ENCODE measurements at regions not wholly inside any gene's neighbourhood (a gene's known extent, or its start where the extent isn't known, plus 50 kb on each side); places are given as distances from the start of the nearest gene placed in this dataset.

DNA sequence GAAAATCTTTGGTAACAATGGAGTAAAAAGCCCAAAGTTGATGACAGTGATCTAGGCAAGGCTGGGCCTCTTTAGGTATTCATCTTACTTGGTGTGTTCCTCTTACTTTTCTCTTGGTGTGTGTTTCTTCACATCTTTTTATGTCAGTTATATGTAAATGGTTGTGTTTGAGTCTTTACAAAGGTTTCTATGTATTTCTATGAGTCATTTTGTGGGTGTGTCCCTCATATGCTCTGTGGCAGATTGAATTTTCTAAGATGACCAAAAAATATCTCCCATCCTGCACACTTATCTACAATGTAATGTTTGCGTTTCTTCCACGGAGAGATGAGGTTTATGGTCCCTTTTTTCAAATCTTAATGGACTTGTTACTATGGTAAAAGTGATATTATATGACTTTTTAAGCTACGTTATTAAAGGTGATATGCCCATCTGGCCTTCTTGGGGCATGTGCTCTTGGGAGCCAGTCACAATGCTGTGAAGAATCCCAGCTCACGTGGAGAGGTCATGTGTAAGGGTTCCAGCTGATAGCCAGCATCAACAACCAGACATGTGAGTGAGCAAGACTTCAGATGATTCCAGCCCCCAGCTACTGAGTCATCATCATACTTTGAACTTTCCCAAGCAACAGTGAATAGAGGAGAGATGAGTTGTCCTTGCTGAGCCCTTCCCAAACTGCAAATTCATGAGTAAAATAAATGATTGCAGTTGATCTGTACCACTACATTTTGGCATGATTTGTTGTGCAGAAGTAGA is 126.9 kb downstream of the CBLL2 start:
- 22 to 62% (median 31%) methylated on average over 4 of the region's 4 CpGs for WGBS, 3 donors

DNA sequence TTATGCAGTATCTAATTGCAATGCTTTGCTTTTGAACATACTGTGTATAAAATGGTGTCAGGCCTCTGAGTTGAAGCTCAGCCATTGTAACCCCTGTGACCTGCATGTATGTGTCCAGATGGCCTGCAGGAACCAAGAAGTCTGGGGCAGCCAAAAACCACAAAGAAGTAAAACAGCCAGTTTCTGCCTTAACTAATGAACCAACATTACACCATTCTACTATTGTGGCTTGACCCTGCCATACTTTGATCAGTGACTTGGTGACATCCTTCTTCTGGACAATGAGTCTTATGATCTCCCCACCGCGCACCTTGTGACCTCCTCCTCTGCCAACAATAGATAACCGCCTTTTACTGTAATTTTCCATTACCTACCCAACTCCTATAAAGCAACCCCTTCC is 131.6 kb downstream of the CBLL2 start:
- no peaks in the 10 kb centered on the region for H3K27me3 ChIP-seq (ENCODE audit: control insufficient read depth in 3 of 3, insufficient read depth in 3 of 3, low read length in 3 of 3)
- H3K9me3 ChIP-seq (ENCODE audit: control insufficient read depth in 2 of 2, insufficient read depth in 1 of 2, low read depth in 1 of 2, low read length in 1 of 2), result no peaks in the 10 kb centered on the region
- DNase-seq (no peak), FAIRE-seq (no peak)
- H3K27ac ChIP-seq (ENCODE audit: low read depth in 1 of 3, low read length in 2 of 3), result no peak overlapping the region
- no peaks in the 10 kb centered on the region for H3K4me1 ChIP-seq (ENCODE audit: control insufficient read depth in 3 of 3, insufficient read depth in 2 of 3, low read depth in 1 of 3, low read length in 2 of 3)
- H3K36me3 ChIP-seq (ENCODE audit: control insufficient read depth in 3 of 3, insufficient read depth in 2 of 3, low read depth in 1 of 3, low read length in 3 of 3), result no peaks in the 10 kb centered on the region
- no peak overlapping the region for H3K4me3 ChIP-seq (ENCODE audit: low read depth in 1 of 3, low read length in 3 of 3)
- WGBS, 3 donors, result 83 to 98% (median 90%) methylated on average over 3 of the region's 3 CpGs

More for the DNA sequence above, 126.9 kb downstream of the CBLL2 start:
- Histone ChIP-seq H3K27me3 (ENCODE audit: control insufficient read depth in 3 of 3, insufficient read depth in 3 of 3, low read length in 3 of 3) (no peaks in the 10 kb centered on the region), H3K27ac (ENCODE audit: low read depth in 1 of 3, low read length in 2 of 3) (no peak overlapping the region), H3K4me1 (ENCODE audit: control insufficient read depth in 3 of 3, insufficient read depth in 2 of 3, low read depth in 1 of 3, low read length in 2 of 3) (no peaks in the 10 kb centered on the region), H3K9me3 (ENCODE audit: control insufficient read depth in 2 of 2, insufficient read depth in 1 of 2, low read depth in 1 of 2, low read length in 1 of 2) (no peaks in the 10 kb centered on the region), H3K36me3 (ENCODE audit: control insufficient read depth in 3 of 3, insufficient read depth in 2 of 3, low read depth in 1 of 3, low read length in 3 of 3) (no peaks in the 10 kb centered on the region), H3K4me3 (ENCODE audit: low read depth in 1 of 3, low read length in 3 of 3) (no peak overlapping the region)
- FAIRE-seq, result no peak
- no peak for DNase-seq

DNA sequence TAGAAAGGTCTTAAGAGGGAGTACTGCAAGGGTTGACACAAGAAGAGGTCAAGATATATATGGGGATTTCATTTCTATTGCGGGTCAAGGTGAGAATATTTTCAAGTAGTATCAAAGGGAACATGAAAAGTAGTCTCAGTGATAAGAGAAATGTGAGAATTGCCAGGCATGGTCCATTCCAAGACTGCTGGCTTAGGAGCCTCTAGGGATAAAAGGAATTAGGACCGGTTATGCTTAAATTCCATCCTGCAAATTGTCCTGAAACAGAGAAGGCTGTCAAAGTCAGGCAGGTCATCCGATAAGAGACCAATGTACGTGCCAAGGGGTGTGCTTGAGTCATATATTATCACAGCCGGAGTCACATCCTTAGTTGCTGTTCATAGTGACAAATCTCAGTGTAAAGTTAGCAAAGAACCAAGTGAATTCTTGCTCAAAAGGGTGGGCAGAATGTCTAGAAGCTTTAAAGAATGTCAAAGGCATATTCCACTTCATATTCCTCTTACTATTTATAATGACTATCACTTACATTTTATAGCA is 133.6 kb downstream of the CBLL2 start:
- 69 to 84% (median 71%) methylated on average over 5 of the region's 5 CpGs for WGBS, 3 donors

DNA sequence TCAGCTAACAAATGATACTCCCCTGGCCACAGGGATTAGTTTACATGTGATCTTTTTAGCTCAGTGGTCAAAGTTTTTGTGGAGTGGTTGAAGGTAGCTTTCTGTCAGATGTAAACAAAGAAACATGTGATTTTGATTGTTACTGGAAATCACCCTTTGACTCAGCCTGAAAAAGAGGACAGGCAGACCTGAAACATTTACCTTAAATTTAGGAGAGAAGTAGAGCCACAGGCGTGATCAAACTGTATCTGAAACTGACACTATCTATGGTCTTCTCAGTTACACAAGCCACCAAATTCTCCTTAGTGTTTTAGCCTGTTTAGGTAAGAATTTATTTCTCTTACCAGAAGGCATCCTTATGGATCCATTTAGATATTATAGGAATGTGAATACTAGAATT is 136.7 kb downstream of the CBLL2 start:
- Histone ChIP-seq H3K4me1 (ENCODE audit: control insufficient read depth in 3 of 3, insufficient read depth in 2 of 3, low read depth in 1 of 3, low read length in 2 of 3) (no peaks in the 10 kb centered on the region), H3K27ac (ENCODE audit: low read depth in 1 of 3, low read length in 2 of 3) (no peak overlapping the region), H3K4me3 (ENCODE audit: low read depth in 1 of 3, low read length in 3 of 3) (no peak overlapping the region), H3K9me3 (ENCODE audit: control insufficient read depth in 2 of 2, insufficient read depth in 1 of 2, low read depth in 1 of 2, low read length in 1 of 2) (no peaks in the 10 kb centered on the region), H3K36me3 (ENCODE audit: control insufficient read depth in 3 of 3, insufficient read depth in 2 of 3, low read depth in 1 of 3, low read length in 3 of 3) (no peaks in the 10 kb centered on the region), H3K27me3 (ENCODE audit: control insufficient read depth in 3 of 3, insufficient read depth in 3 of 3, low read length in 3 of 3) (no peaks in the 10 kb centered on the region)
- DNase-seq (no peak), FAIRE-seq (no peak)
- 46 to 79% (median 60%) methylated on average over 1 of the region's 1 CpG for whole genome bisulfite sequencing, 3 donors

More for the DNA sequence above, 133.6 kb downstream of the CBLL2 start:
- Histone ChIP-seq H3K27ac (ENCODE audit: low read depth in 1 of 3, low read length in 2 of 3) (no peak overlapping the region), H3K36me3 (ENCODE audit: control insufficient read depth in 3 of 3, insufficient read depth in 2 of 3, low read depth in 1 of 3, low read length in 3 of 3) (no peaks in the 10 kb centered on the region), H3K4me3 (ENCODE audit: low read depth in 1 of 3, low read length in 3 of 3) (no peak overlapping the region), H3K9me3 (ENCODE audit: control insufficient read depth in 2 of 2, insufficient read depth in 1 of 2, low read depth in 1 of 2, low read length in 1 of 2) (no peaks in the 10 kb centered on the region), H3K27me3 (ENCODE audit: control insufficient read depth in 3 of 3, insufficient read depth in 3 of 3, low read length in 3 of 3) (no peaks in the 10 kb centered on the region), H3K4me1 (ENCODE audit: control insufficient read depth in 3 of 3, insufficient read depth in 2 of 3, low read depth in 1 of 3, low read length in 2 of 3) (no peaks in the 10 kb centered on the region)
- no peak for FAIRE-seq
- no peak for DNase-seq

DNA sequence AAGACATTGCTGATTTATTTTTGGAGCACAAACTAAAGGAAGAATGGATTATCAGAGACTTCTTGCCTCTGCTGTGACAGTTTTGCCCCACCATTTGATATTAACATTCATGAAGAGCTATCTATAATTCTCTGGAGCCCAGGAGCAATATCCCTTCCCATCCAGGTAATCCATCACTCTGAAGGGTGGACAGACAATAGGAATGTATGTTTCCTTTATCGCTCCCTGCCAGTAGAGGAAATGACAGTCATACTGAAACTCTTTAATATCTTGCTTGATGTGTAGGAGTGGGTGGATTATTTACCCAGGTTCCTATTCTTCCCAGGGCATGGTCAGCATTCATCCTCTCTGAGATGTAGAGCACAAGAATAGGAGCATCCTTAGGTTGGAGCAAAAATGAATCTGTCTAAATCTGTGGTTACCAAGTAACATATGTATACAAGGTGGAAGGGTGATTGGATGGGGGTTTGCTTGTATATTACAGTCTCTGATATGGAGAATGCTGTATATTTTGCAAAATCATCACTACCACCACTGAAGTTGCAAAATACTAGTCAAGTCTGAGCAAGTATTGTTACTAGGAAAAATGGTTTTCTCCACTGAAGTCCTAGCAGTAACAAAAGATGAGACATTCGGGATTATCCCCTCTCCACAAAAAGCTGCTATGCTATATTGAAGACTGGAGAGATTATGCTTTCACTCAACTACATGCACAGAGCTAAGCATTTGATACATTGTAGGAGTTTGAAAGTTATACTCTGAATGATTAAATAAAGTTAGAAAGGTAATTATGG is 151.6 kb downstream of the CBLL2 start:
- no peak overlapping the region for H3K4me3 ChIP-seq (ENCODE audit: low read depth in 1 of 3, low read length in 3 of 3)
- H3K27me3 ChIP-seq (ENCODE audit: control insufficient read depth in 3 of 3, insufficient read depth in 3 of 3, low read length in 3 of 3), result no peaks in the 10 kb centered on the region
- WGBS, 3 donors, result 70 to 93% (median 85%) methylated on average over 2 of the region's 2 CpGs
- H3K4me1 ChIP-seq (ENCODE audit: control insufficient read depth in 3 of 3, insufficient read depth in 2 of 3, low read depth in 1 of 3, low read length in 2 of 3), result no peaks in the 10 kb centered on the region
- FAIRE-seq (no peak), DNase-seq (no peak)
- H3K36me3 ChIP-seq (ENCODE audit: control insufficient read depth in 3 of 3, insufficient read depth in 2 of 3, low read depth in 1 of 3, low read length in 3 of 3), result no peaks in the 10 kb centered on the region
- no peaks in the 10 kb centered on the region for H3K9me3 ChIP-seq (ENCODE audit: control insufficient read depth in 2 of 2, insufficient read depth in 1 of 2, low read depth in 1 of 2, low read length in 1 of 2)
- H3K27ac ChIP-seq (ENCODE audit: low read depth in 1 of 3, low read length in 2 of 3), result no peak overlapping the region

DNA sequence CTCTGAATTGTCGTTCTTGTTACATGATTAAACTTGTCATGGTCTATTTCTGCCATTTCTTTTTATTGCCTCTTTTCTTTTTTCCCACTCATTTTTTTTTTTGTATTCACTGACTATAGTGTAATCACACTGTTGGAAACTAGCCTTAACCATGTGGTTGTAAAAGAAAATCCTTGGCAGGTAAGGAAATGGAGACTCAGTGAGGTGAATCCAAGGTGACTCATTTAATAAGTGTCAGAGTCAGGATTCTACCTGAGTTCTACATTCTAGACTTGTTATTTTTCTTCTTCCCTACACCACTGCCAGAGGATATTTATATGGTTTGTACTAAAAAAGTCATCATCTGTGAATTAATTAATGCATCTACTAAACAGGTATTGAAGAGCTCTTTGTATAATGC is 152.2 kb downstream of the CBLL2 start:
- 75 to 91% (median 78%) methylated on average over 1 of the region's 1 CpG for WGBS, 3 donors
- Histone ChIP-seq H3K9me3 (ENCODE audit: control insufficient read depth in 2 of 2, insufficient read depth in 1 of 2, low read depth in 1 of 2, low read length in 1 of 2) (no peaks in the 10 kb centered on the region), H3K27me3 (ENCODE audit: control insufficient read depth in 3 of 3, insufficient read depth in 3 of 3, low read length in 3 of 3) (no peaks in the 10 kb centered on the region), H3K4me1 (ENCODE audit: control insufficient read depth in 3 of 3, insufficient read depth in 2 of 3, low read depth in 1 of 3, low read length in 2 of 3) (no peaks in the 10 kb centered on the region), H3K4me3 (ENCODE audit: low read depth in 1 of 3, low read length in 3 of 3) (no peak overlapping the region), H3K36me3 (ENCODE audit: control insufficient read depth in 3 of 3, insufficient read depth in 2 of 3, low read depth in 1 of 3, low read length in 3 of 3) (no peaks in the 10 kb centered on the region), H3K27ac (ENCODE audit: low read depth in 1 of 3, low read length in 2 of 3) (no peak overlapping the region)
- no peak for DNase-seq
- no peak for FAIRE-seq

DNA sequence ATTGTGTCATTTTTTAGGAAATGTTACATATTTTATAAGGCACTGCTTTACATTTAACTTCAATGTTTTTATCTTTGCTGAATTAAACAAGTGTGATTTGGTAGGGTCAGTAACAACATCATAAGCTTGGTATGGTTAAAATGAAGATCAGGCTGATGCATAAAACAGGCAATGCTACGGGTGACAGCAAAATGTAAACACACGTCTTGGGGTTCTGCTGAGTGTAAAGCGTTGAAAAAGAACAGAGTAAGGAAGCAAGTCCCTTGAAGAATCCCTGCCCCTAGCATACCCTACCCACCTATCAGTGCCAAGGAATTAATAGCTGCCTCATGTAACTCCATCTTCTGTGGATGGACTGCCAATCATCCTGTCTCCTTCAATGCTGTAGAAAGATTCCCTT is 157.0 kb downstream of the CBLL2 start:
- 69 to 92% (median 91%) methylated on average over 3 of the region's 3 CpGs for WGBS, 3 donors
- DNase-seq, result no peak
- no peaks in the 10 kb centered on the region for H3K4me1 ChIP-seq (ENCODE audit: control insufficient read depth in 3 of 3, insufficient read depth in 2 of 3, low read depth in 1 of 3, low read length in 2 of 3)
- FAIRE-seq, result no peak
- no peaks in the 10 kb centered on the region for H3K36me3 ChIP-seq (ENCODE audit: control insufficient read depth in 3 of 3, insufficient read depth in 2 of 3, low read depth in 1 of 3, low read length in 3 of 3)
- H3K9me3 ChIP-seq (ENCODE audit: control insufficient read depth in 2 of 2, insufficient read depth in 1 of 2, low read depth in 1 of 2, low read length in 1 of 2), result no peaks in the 10 kb centered on the region
- no peaks in the 10 kb centered on the region for H3K27me3 ChIP-seq (ENCODE audit: control insufficient read depth in 3 of 3, insufficient read depth in 3 of 3, low read length in 3 of 3)
- no peak overlapping the region for H3K4me3 ChIP-seq (ENCODE audit: low read depth in 1 of 3, low read length in 3 of 3)
- no peak overlapping the region for H3K27ac ChIP-seq (ENCODE audit: low read depth in 1 of 3, low read length in 2 of 3)

DNA sequence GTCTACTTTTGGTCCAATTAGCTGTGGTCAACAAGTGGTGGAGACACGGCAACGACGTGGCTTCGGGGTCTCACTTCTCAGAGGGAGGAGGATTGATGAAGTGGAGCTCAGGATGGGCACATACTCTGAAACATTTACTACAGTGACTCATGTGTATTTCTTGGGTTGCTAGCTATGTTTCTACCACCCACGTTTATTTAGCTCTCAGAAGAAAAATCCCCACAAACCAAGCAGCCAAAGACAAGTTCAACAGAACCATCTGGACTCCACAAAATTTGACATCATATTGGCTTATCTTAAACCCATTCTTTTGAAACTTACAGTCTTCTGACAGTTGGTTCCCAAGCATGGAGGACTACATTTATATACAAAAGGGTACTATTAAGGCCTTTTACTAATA is 158.0 kb downstream of the CBLL2 start:
- no peaks in the 10 kb centered on the region for H3K4me1 ChIP-seq (ENCODE audit: control insufficient read depth in 3 of 3, insufficient read depth in 2 of 3, low read depth in 1 of 3, low read length in 2 of 3)
- H3K27ac ChIP-seq (ENCODE audit: low read depth in 1 of 3, low read length in 2 of 3), result no peak overlapping the region
- 69 to 88% (median 78%) methylated on average over 5 of the region's 5 CpGs for WGBS, 3 donors
- no peak overlapping the region for H3K4me3 ChIP-seq (ENCODE audit: low read depth in 1 of 3, low read length in 3 of 3)
- no peaks in the 10 kb centered on the region for H3K27me3 ChIP-seq (ENCODE audit: control insufficient read depth in 3 of 3, insufficient read depth in 3 of 3, low read length in 3 of 3)
- H3K9me3 ChIP-seq (ENCODE audit: control insufficient read depth in 2 of 2, insufficient read depth in 1 of 2, low read depth in 1 of 2, low read length in 1 of 2), result no peaks in the 10 kb centered on the region
- H3K36me3 ChIP-seq (ENCODE audit: control insufficient read depth in 3 of 3, insufficient read depth in 2 of 3, low read depth in 1 of 3, low read length in 3 of 3), result no peaks in the 10 kb centered on the region
- FAIRE-seq, result no peak
- DNase-seq, result no peak

Measured in small intestine (tissue), 7 donors.